Pancreas (tissue), 10 donors: ENCODE measurements at regions not wholly inside any gene's neighbourhood (a gene's known extent, or its start where the extent isn't known, plus 50 kb on each side); places are given as distances from the start of the nearest gene placed in this dataset.

Experiments
- ATAC-seq, 4 donors: fragments of 200-7000 bp; cut with Tn5 transposase; one replicate each; pipeline versions ENCODE4 v1.8.0 to v1.9.1; 2020; ENCODE audit warnings: mild to moderate bottlenecking in 4 of 4, moderate library complexity in 4 of 4
- DNase-seq, 6 donors: peaks; one replicate each; pipeline ENCODE4 v3.0.0-alpha.2; 2020
- FAIRE-seq: peaks from 2 replicates; lab custom pipeline; 2012; peaks lifted over from hg19 to GRCh38; lab: Jason Lieb, UNC
- H3K27ac ChIP-seq, 4 donors: fragments of 200-600 bp; sonication (generic); 1 replicate in 3 of 4; 2 replicates in 1 of 4; pipeline versions ENCODE4 v1.5.0 to v1.8.0; 2020
- H3K27me3 ChIP-seq, 4 donors: fragments of 200-600 bp; one replicate each; pipeline ENCODE4 v1.8.0; 2021
- H3K36me3 ChIP-seq, 3 donors: fragments of 200-600 bp; sonication (generic) in 1 of 3; one replicate each; pipeline versions ENCODE4 v1.5.0 to v1.8.0; 2020 to 2021
- H3K4me1 ChIP-seq, 3 donors: fragments of 200-600 bp; one replicate each; pipeline ENCODE4 v1.8.0; 2021
- H3K4me3 ChIP-seq, 4 donors: fragments of 200-600 bp; sonication (generic) in 2 of 4; one replicate each; pipeline versions ENCODE4 v1.5.0 to v1.8.0; 2020 to 2021
- H3K9me3 ChIP-seq, 4 donors: fragments of 200-600 bp; one replicate each; pipeline ENCODE4 v1.8.0; 2021
- CTCF ChIP-seq, 4 donors: fragments of 200-600 bp; sonication (generic) in 3 of 4; IDR thresholded peaks; one replicate each; pipeline versions ENCODE4 v1.5.0 to v1.8.0; 2021; ENCODE audit warnings: antibody characterized with exemption in 4 of 4
- WGBS, 2 donors: extraction: QIAGEN DNeasy Blood & Tissue Kit; methylation state at CpG; one replicate each; pipeline ENCODE4 v1.1.7; 2013; 5-methylcytosine and 5-hydroxymethylcytosine counted together
- intact Hi-C, 3 donors: fragments of 100-400 bp; cut with DNase I; formaldehyde crosslinking; loops; one replicate each; pipeline versions ENCODE4 v1.11.1 to v1.14.2; 2022
- donor health status: healthy with polysubstance abuse.
- donor health status: DM: no; HTN: no; CAD: no; lungs with moderate emphysema.
- donor health status: DM: no; HTN: no; CAD: no.
- donor health status: control.
- donor health status: control.
- donor health status: Bipolar disorder and iron deficiency.
- donor health status: DM: yes; HTN: yes; CAD: no.
- donor health status: DM: no; HTN: no; CAD: no.
- donor health status: DM: no; HTN: no; CAD: no.
- donor health status: DM: yes; HTN: yes; CAD: no.

- no peak for ATAC-seq
- WGBS, 2 donors: 46 to 58% methylated on average over 2 of the region's 2 CpGs
- H3K9me3 ChIP-seq: no peaks in the 10 kb centered on the region
Observed at GRCh38 chr3:73225991-73226390, 164.5 kb downstream of the EBLN2 start.

GRCh38 chr3:73228000-73228399 lies 166.5 kb downstream of the EBLN2 start:
- no peak for TF ChIP-seq CTCF (IDR thresholded peaks at IDR 0.05)
- 67 to 74% methylated on average over 5 of the region's 5 CpGs for WGBS, 2 donors

More at GRCh38 chr3:73225991-73226390, 164.5 kb downstream of the EBLN2 start:
- FAIRE-seq: no peak
- intact Hi-C loops: no loop called here
- no peaks in the 10 kb centered on the region for H3K4me1 ChIP-seq
- H3K4me3 ChIP-seq: no peak overlapping the region
- no peak for TF ChIP-seq CTCF (IDR thresholded peaks at IDR 0.05)
- H3K36me3 ChIP-seq: no peaks in the 10 kb centered on the region
- DNase-seq: no peak
- H3K27me3 ChIP-seq: no peaks in the 10 kb centered on the region
- H3K27ac ChIP-seq: no peak overlapping the region

GRCh38 chr3:73228437-73228836 lies 167.0 kb downstream of the EBLN2 start:
- H3K36me3 ChIP-seq: no peaks in the 10 kb centered on the region
- TF ChIP-seq CTCF (IDR thresholded peaks at IDR 0.05): no peak
- H3K4me3 ChIP-seq: no peak overlapping the region
- ATAC-seq (no peak), FAIRE-seq (no peak), DNase-seq (no peak)
- intact Hi-C loops: no loop called here
- H3K27me3 ChIP-seq: no peaks in the 10 kb centered on the region
- no peaks in the 10 kb centered on the region for H3K9me3 ChIP-seq
- no peak overlapping the region for H3K27ac ChIP-seq
- WGBS, 2 donors: 82 to 83% methylated on average over 5 of the region's 5 CpGs
- no peaks in the 10 kb centered on the region for H3K4me1 ChIP-seq

More at GRCh38 chr3:73228000-73228399, 166.5 kb downstream of the EBLN2 start:
- intact Hi-C loops: no loop called here
- H3K27me3 ChIP-seq: no peaks in the 10 kb centered on the region
- ATAC-seq (no peak), DNase-seq (no peak), FAIRE-seq (no peak)
- no peaks in the 10 kb centered on the region for H3K9me3 ChIP-seq
- H3K4me1 ChIP-seq: no peaks in the 10 kb centered on the region
- no peaks in the 10 kb centered on the region for H3K36me3 ChIP-seq
- H3K4me3 ChIP-seq: no peak overlapping the region
- H3K27ac ChIP-seq: no peak overlapping the region

DNA sequence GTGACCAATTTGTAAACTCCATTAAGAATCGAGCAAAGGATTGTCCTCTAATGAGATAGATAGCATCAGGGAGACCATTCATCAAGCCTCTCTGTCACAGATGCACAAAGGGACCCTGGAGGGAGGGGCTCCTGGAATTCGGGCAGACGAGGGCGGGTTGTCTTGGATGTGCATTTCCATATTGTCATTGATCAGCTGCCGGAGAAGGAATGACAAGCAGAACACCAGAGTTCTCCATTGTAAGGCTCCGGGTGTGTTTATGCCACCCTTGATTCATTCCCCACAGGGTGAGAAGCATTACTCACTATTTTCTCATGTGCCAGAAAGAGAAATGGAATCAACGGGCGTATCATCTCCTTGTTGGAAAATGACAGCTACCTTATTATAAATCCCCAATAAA lies 167.5 kb downstream of the EBLN2 start:
- Histone ChIP-seq H3K9me3 (no peaks in the 10 kb centered on the region), H3K27me3 (no peaks in the 10 kb centered on the region), H3K4me1 (no peaks in the 10 kb centered on the region), H3K4me3 (no peak overlapping the region), H3K27ac (no peak overlapping the region), H3K36me3 (no peaks in the 10 kb centered on the region)
- 56 to 65% methylated on average over 8 of the region's 8 CpGs for WGBS, 2 donors
- DNase-seq (no peak), FAIRE-seq (no peak), ATAC-seq (no peak)
- TF ChIP-seq CTCF (IDR thresholded peaks at IDR 0.05): no peak
- intact Hi-C loops: no loop called here

DNA sequence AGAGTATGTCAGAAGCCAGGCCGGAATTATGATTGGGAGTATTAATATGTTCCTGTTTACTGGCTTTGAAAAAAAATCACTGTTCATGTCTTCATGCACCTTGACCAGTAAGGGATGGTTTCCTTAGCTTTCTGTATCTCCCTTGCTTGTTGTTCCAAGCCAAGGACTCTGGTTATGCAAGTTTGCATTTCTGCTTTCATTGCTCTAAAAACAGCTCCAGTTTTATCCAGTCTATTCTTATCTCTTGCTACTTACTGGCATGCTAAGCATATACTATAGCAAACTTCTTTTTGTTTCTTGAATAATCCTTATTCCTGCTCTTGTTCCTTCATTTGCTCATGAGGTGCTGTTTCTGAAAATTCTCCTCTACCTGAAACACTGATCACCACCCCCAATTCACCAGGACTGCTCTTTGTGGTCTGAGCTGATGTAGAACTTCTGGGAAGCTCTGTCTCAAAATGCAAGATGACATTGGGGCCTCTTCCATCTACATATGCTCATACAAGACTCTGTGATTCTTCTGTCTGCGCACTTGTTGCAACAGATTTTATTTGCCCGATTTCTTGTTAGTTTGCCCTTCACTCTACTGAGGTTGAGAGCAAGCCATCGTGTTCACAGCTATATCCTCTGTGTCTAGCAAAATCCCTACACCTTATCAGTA lies 173.0 kb downstream of the EBLN2 start:
- no peak for FAIRE-seq

More for the DNA sequence above, 173.0 kb downstream of the EBLN2 start:
- Histone ChIP-seq H3K4me1 (no peaks in the 10 kb centered on the region), H3K4me3 (no peak overlapping the region), H3K27ac (no peak overlapping the region), H3K9me3 (no peaks in the 10 kb centered on the region), H3K36me3 (no peaks in the 10 kb centered on the region), H3K27me3 (no peaks in the 10 kb centered on the region)
- DNase-seq (no peak), ATAC-seq (peak in 1 of 4 donors; percentile 17)
- no peak for TF ChIP-seq CTCF (IDR thresholded peaks at IDR 0.05)
- intact Hi-C loops: no loop called here
- 81 to 89% methylated on average over 4 of the region's 4 CpGs for WGBS, 2 donors
